ENCODE measurements at regions not wholly inside any gene's neighbourhood (a gene's known extent, or its start where the extent isn't known, plus 50 kb on each side); places are given as distances from the start of the nearest gene placed in this dataset.

DNA sequence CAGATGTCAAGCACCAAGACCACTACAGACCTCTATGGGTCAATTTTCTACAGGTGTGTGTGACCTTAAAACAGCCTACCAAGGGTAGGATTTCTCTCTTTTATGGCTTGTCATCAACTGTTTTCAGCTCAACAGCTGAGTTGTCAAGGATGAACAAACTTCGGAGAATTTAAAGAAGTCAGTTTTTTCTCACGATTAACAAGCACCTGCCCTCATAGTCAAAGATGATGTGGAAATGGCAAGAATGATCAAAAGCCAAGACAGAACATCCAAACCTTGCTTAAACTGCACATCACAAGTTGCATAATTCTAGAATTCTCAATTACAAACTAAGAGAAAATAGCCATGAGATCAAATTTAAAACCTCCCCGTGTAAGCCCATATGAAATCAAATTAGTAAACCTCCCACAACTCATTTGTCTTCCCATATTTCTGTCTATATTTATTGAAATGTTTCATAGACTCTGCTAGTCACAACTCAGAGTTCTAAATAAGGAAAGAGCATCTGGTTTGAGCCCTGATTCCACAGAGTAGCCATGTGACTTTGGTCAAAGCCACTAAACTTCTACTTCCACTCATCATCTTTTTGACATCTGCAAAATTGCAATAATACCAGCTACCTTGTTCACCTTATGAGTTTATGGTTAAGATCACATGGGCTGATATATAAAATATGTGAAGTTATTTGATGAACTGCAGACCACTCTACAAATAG is 521.5 kb upstream of the HTR2A start:
- no peak for TF ChIP-seq CTCF (IDR thresholded peaks at IDR 0.05; ENCODE audit: insufficient read depth, low read length, poor library complexity, severe bottlenecking)
- no peaks in the 10 kb centered on the region for H3K27me3 ChIP-seq (ENCODE audit: control insufficient read depth, insufficient read depth, low read length)
- no peak for DNase-seq (ENCODE audit: low read depth)
- no peak overlapping the region for H3K4me3 ChIP-seq (ENCODE audit: low read depth, low read length)
- no peaks in the 10 kb centered on the region for H3K36me3 ChIP-seq (ENCODE audit: control insufficient read depth, insufficient read depth, low read length)

- Histone ChIP-seq H3K36me3 (ENCODE audit: control insufficient read depth, insufficient read depth, low read length) (no peaks in the 10 kb centered on the region), H3K4me3 (ENCODE audit: low read depth, low read length) (no peak overlapping the region), H3K27me3 (ENCODE audit: control insufficient read depth, insufficient read depth, low read length) (no peaks in the 10 kb centered on the region)
- TF ChIP-seq CTCF (IDR thresholded peaks at IDR 0.05; ENCODE audit: insufficient read depth, low read length, poor library complexity, severe bottlenecking), result no peak
- no peak for DNase-seq (ENCODE audit: low read depth)
These were observed 520.6 kb upstream of the HTR2A start for GRCh38 chr13:47417485-47417884.

GRCh38 chr13:47415048-47415447 is 518.2 kb upstream of the HTR2A start:
- Histone ChIP-seq H3K4me3 (ENCODE audit: low read depth, low read length) (no peak overlapping the region), H3K36me3 (ENCODE audit: control insufficient read depth, insufficient read depth, low read length) (no peaks in the 10 kb centered on the region), H3K27me3 (ENCODE audit: control insufficient read depth, insufficient read depth, low read length) (no peaks in the 10 kb centered on the region)
- TF ChIP-seq CTCF (IDR thresholded peaks at IDR 0.05; ENCODE audit: insufficient read depth, low read length, poor library complexity, severe bottlenecking), result no peak
- DNase-seq (ENCODE audit: low read depth), result no peak

GRCh38 chr13:47413526-47413925 is 516.7 kb upstream of the HTR2A start:
- Histone ChIP-seq H3K36me3 (ENCODE audit: control insufficient read depth, insufficient read depth, low read length) (no peaks in the 10 kb centered on the region), H3K4me3 (ENCODE audit: low read depth, low read length) (no peak overlapping the region), H3K27me3 (ENCODE audit: control insufficient read depth, insufficient read depth, low read length) (no peaks in the 10 kb centered on the region)
- TF ChIP-seq CTCF (IDR thresholded peaks at IDR 0.05; ENCODE audit: insufficient read depth, low read length, poor library complexity, severe bottlenecking), result no peak
- no peak for DNase-seq (ENCODE audit: low read depth)

DNA sequence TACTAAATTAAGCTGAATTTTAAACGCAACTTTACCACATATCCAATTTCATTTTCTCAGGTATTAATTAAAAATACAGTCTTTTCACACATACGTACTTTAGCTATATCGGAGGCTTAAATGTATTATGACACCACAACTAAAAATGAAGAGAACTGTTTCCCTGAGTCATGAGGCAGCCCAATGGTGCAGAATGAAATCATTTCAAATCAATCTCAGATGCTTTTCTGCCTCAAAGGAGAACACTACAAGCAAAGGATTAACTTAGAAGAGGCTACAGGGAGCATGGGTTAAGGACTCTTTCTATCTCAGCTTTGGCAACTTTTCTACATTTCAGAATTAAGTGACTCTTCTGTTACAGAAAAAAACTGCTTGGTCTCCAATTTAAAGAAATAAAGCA is 516.3 kb upstream of the HTR2A start:
- DNase-seq (ENCODE audit: low read depth), result no peak
- H3K36me3 ChIP-seq (ENCODE audit: control insufficient read depth, insufficient read depth, low read length), result no peaks in the 10 kb centered on the region
- H3K4me3 ChIP-seq (ENCODE audit: low read depth, low read length), result no peak overlapping the region
- H3K27me3 ChIP-seq (ENCODE audit: control insufficient read depth, insufficient read depth, low read length), result no peaks in the 10 kb centered on the region
- TF ChIP-seq CTCF (IDR thresholded peaks at IDR 0.05; ENCODE audit: insufficient read depth, low read length, poor library complexity, severe bottlenecking), result no peak

- H3K4me3 ChIP-seq (ENCODE audit: low read depth, low read length), result no peak overlapping the region
- DNase-seq (ENCODE audit: low read depth), result no peak
- no peaks in the 10 kb centered on the region for H3K36me3 ChIP-seq (ENCODE audit: control insufficient read depth, insufficient read depth, low read length)
- no peak for TF ChIP-seq CTCF (IDR thresholded peaks at IDR 0.05; ENCODE audit: insufficient read depth, low read length, poor library complexity, severe bottlenecking)
- H3K27me3 ChIP-seq (ENCODE audit: control insufficient read depth, insufficient read depth, low read length), result no peaks in the 10 kb centered on the region
These were observed 512.9 kb upstream of the HTR2A start for GRCh38 chr13:47409778-47410177.

All from kidney epithelial cell (primary cell).